ENCODE measurements at regions not wholly inside any gene's neighbourhood (a gene's known extent, or its start where the extent isn't known, plus 50 kb on each side); places are given as distances from the start of the nearest gene placed in this dataset.

- TF ChIP-seq, protein P1, sequence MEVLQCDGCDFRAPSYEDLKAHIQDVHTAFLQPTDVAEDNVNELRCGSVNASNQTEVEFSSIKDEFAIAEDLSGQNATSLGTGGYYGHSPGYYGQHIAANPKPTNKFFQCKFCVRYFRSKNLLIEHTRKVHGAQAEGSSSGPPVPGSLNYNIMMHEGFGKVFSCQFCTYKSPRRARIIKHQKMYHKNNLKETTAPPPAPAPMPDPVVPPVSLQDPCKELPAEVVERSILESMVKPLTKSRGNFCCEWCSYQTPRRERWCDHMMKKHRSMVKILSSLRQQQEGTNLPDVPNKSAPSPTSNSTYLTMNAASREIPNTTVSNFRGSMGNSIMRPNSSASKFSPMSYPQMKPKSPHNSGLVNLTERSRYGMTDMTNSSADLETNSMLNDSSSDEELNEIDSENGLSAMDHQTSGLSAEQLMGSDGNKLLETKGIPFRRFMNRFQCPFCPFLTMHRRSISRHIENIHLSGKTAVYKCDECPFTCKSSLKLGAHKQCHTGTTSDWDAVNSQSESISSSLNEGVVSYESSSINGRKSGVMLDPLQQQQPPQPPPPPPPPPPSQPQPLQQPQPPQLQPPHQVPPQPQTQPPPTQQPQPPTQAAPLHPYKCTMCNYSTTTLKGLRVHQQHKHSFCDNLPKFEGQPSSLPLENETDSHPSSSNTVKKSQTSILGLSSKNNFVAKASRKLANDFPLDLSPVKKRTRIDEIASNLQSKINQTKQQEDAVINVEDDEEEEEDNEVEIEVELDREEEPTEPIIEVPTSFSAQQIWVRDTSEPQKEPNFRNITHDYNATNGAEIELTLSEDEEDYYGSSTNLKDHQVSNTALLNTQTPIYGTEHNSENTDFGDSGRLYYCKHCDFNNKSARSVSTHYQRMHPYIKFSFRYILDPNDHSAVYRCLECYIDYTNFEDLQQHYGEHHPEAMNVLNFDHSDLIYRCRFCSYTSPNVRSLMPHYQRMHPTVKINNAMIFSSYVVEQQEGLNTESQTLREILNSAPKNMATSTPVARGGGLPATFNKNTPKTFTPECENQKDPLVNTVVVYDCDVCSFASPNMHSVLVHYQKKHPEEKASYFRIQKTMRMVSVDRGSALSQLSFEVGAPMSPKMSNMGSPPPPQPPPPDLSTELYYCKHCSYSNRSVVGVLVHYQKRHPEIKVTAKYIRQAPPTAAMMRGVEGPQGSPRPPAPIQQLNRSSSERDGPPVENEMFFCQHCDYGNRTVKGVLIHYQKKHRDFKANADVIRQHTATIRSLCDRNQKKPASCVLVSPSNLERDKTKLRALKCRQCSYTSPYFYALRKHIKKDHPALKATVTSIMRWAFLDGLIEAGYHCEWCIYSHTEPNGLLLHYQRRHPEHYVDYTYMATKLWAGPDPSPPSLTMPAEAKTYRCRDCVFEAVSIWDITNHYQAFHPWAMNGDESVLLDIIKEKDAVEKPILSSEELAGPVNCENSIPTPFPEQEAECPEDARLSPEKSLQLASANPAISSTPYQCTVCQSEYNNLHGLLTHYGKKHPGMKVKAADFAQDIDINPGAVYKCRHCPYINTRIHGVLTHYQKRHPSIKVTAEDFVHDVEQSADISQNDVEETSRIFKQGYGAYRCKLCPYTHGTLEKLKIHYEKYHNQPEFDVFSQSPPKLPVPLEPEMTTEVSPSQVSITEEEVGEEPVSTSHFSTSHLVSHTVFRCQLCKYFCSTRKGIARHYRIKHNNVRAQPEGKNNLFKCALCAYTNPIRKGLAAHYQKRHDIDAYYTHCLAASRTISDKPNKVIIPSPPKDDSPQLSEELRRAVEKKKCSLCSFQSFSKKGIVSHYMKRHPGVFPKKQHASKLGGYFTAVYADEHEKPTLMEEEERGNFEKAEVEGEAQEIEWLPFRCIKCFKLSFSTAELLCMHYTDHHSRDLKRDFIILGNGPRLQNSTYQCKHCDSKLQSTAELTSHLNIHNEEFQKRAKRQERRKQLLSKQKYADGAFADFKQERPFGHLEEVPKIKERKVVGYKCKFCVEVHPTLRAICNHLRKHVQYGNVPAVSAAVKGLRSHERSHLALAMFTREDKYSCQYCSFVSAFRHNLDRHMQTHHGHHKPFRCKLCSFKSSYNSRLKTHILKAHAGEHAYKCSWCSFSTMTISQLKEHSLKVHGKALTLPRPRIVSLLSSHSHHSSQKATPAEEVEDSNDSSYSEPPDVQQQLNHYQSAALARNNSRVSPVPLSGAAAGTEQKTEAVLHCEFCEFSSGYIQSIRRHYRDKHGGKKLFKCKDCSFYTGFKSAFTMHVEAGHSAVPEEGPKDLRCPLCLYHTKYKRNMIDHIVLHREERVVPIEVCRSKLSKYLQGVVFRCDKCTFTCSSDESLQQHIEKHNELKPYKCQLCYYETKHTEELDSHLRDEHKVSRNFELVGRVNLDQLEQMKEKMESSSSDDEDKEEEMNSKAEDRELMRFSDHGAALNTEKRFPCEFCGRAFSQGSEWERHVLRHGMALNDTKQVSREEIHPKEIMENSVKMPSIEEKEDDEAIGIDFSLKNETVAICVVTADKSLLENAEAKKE (CRISPR knock-in tag; IDR thresholded peaks at IDR 0.05): no peak
- no peak for TF ChIP-seq CREB1 (CRISPR knock-in tag; IDR thresholded peaks at IDR 0.05; ENCODE audit: low read depth)
- no peak for TF ChIP-seq EZH2phosphoT487 (IDR thresholded peaks at IDR 0.05; ENCODE audit: unreplicated experiment)
- no peak for TF ChIP-seq ZNF114 (CRISPR knock-in tag; IDR thresholded peaks at IDR 0.05)
- no peak for TF ChIP-seq POLR2AphosphoS5 (IDR thresholded peaks at IDR 0.05; ENCODE audit: low read depth)
- TF ChIP-seq ETS1 (IDR thresholded peaks at IDR 0.05): no peak
- TF ChIP-seq NANOG (IDR thresholded peaks at IDR 0.05; ENCODE audit: borderline replicate concordance): no peak
- no peak for TF ChIP-seq JUNB (IDR thresholded peaks at IDR 0.05; ENCODE audit: unreplicated experiment)
- TF ChIP-seq, protein P2, sequence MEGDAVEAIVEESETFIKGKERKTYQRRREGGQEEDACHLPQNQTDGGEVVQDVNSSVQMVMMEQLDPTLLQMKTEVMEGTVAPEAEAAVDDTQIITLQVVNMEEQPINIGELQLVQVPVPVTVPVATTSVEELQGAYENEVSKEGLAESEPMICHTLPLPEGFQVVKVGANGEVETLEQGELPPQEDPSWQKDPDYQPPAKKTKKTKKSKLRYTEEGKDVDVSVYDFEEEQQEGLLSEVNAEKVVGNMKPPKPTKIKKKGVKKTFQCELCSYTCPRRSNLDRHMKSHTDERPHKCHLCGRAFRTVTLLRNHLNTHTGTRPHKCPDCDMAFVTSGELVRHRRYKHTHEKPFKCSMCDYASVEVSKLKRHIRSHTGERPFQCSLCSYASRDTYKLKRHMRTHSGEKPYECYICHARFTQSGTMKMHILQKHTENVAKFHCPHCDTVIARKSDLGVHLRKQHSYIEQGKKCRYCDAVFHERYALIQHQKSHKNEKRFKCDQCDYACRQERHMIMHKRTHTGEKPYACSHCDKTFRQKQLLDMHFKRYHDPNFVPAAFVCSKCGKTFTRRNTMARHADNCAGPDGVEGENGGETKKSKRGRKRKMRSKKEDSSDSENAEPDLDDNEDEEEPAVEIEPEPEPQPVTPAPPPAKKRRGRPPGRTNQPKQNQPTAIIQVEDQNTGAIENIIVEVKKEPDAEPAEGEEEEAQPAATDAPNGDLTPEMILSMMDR (conservative IDR thresholded peaks at IDR 0.05; ENCODE audit: low read depth in 2 of 2): no peak
- TF ChIP-seq STAT1 (IDR thresholded peaks at IDR 0.05; ENCODE audit: unreplicated experiment): no peak
- TF ChIP-seq, protein P3, sequence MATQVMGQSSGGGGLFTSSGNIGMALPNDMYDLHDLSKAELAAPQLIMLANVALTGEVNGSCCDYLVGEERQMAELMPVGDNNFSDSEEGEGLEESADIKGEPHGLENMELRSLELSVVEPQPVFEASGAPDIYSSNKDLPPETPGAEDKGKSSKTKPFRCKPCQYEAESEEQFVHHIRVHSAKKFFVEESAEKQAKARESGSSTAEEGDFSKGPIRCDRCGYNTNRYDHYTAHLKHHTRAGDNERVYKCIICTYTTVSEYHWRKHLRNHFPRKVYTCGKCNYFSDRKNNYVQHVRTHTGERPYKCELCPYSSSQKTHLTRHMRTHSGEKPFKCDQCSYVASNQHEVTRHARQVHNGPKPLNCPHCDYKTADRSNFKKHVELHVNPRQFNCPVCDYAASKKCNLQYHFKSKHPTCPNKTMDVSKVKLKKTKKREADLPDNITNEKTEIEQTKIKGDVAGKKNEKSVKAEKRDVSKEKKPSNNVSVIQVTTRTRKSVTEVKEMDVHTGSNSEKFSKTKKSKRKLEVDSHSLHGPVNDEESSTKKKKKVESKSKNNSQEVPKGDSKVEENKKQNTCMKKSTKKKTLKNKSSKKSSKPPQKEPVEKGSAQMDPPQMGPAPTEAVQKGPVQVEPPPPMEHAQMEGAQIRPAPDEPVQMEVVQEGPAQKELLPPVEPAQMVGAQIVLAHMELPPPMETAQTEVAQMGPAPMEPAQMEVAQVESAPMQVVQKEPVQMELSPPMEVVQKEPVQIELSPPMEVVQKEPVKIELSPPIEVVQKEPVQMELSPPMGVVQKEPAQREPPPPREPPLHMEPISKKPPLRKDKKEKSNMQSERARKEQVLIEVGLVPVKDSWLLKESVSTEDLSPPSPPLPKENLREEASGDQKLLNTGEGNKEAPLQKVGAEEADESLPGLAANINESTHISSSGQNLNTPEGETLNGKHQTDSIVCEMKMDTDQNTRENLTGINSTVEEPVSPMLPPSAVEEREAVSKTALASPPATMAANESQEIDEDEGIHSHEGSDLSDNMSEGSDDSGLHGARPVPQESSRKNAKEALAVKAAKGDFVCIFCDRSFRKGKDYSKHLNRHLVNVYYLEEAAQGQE (IDR thresholded peaks at IDR 0.05; ENCODE audit: unreplicated experiment): no peak
- TF ChIP-seq EZH2 (IDR thresholded peaks at IDR 0.05; ENCODE audit: low read depth, unreplicated experiment): no peak
- Mint-ChIP-seq H3K27ac (no peak overlapping the region), H3K9me3 (peaks cover 45% of the 10 kb centered on the region), H3K4me3 (no peak overlapping the region), H3K4me1 (peaks cover 6% of the 10 kb centered on the region), H3K36me3 (ENCODE audit: low read depth) (peaks cover 38% of the 10 kb centered on the region; the same call in 2 of the 3 replicates), H3K27me3 (ENCODE audit: insufficient read depth, low read depth, poor library complexity) (peaks cover 3% of the 10 kb centered on the region)
- Histone ChIP-seq H2AFZ (no peak overlapping the region), H3K9me2 (ENCODE audit: insufficient read depth) (no peaks in the 10 kb centered on the region; the same call in 1 of the 2 replicates), H3K27ac (ENCODE audit: low read depth) (no peak overlapping the region), H3K4me1 (ENCODE audit: insufficient read depth) (no peaks in the 10 kb centered on the region), H3K36me3 (ENCODE audit: insufficient read depth) (no peaks in the 10 kb centered on the region), H3K4me2 (no peak overlapping the region), H3F3A (replicated peaks; ENCODE audit: low read depth) (no peaks in the 10 kb centered on the region), H3K79me2 (replicated peaks; ENCODE audit: insufficient read depth) (no peaks in the 10 kb centered on the region), H4K20me1 (replicated peaks; ENCODE audit: insufficient read depth) (no peaks in the 10 kb centered on the region), H3K4me3 (no peak overlapping the region), H3K27me3 (ENCODE audit: insufficient read depth) (no peaks in the 10 kb centered on the region)
- ATAC-seq (no peak), DNase-seq (ENCODE audit: low spot score) (no peak)
These were observed 249.8 kb upstream of the CPEB2 start for GRCh38 chr4:14752341-14753046.

Measured in GM23338 (cell line).